Transverse colon (tissue), 4 donors: ENCODE measurements at regions not wholly inside any gene's neighbourhood (a gene's known extent, or its start where the extent isn't known, plus 50 kb on each side); places are given as distances from the start of the nearest gene placed in this dataset.
A peak's percentile ranks its signal among the peaks of the same experiment; 100 is the strongest.

Experiments used
- DNase-seq: peaks from one replicate; pipeline ENCODE4 v3.0.0-alpha.2; 2019
- H3K27ac ChIP-seq, 4 donors: fragments of 200-600 bp; sonication (generic); 2 replicates each; pipeline ENCODE4 v1.5.1; 2016 to 2018; ENCODE audit warnings: inconsistent platforms in 4 of 4
- H3K27me3 ChIP-seq: fragments of 200-600 bp; sonication (generic); 2 replicates; pipeline ENCODE4 v1.5.1; 2017; ENCODE audit warnings: inconsistent platforms
- H3K36me3 ChIP-seq, 4 donors: fragments of 200-600 bp; sonication (generic); 2 replicates each; pipeline ENCODE4 v1.5.1; 2017 to 2019; ENCODE audit warnings: inconsistent platforms in 4 of 4
- H3K4me1 ChIP-seq, 4 donors: fragments of 200-600 bp; sonication (generic); 2 replicates each; pipeline ENCODE4 v1.5.1; 2017 to 2020; ENCODE audit warnings: inconsistent platforms in 4 of 4
- H3K4me3 ChIP-seq, 4 donors: fragments of 200-600 bp; sonication (generic); 1 replicate in 1 of 4; 2 replicates in 3 of 4; pipeline versions ENCODE4 v1.5.1 to v1.6.1; 2017 to 2019; ENCODE audit warnings: inconsistent platforms in 4 of 4
- H3K9me3 ChIP-seq, 2 donors: fragments of 200-600 bp; sonication (generic); 2 replicates each; pipeline ENCODE4 v1.5.1; 2017 to 2019; ENCODE audit warnings: inconsistent platforms in 2 of 2
- EP300 ChIP-seq: sonication (generic); formaldehyde crosslinking; IDR thresholded peaks from one replicate; pipeline ENCODE4 v1.6.1; 2017; ENCODE audit warnings: antibody characterized with exemption, low read depth
- POLR2A ChIP-seq: fragments of 450-650 bp; IDR thresholded peaks from one replicate; pipeline ENCODE4 v1.6.1; 2016; ENCODE audit warnings: antibody characterized with exemption, mild to moderate bottlenecking, moderate library complexity
- POLR2AphosphoS5 ChIP-seq, 3 donors: sonication (generic); formaldehyde crosslinking; IDR thresholded peaks; one replicate each; pipeline ENCODE4 v1.6.1; 2016; ENCODE audit warnings: antibody characterized with exemption in 3 of 3
- WGBS, 2 donors: methylation state at CpG; one replicate each; pipeline ENCODE4 v1.1.5; 2018; ENCODE audit warnings: low coverage in 1 of 2; 5-methylcytosine and 5-hydroxymethylcytosine counted together
- in situ Hi-C, 4 donors: fragments of 200-750 bp; cut with MboI; loops; one replicate each; pipeline versions ENCODE4 v1.15.0 to v1.15.1; 2017; ENCODE audit warnings: low sequenced_read_pairs in 3 of 4, low pct_ligation_motif_present in 1 of 4, low pct_unique_long_range_greater_than_20kb in 1 of 4
- intact Hi-C: fragments of 100-400 bp; cut with DNase I; formaldehyde crosslinking; loops from one replicate; pipeline ENCODE4 v1.15.1; 2023; ENCODE audit warnings: low total_unique reads
- TF ChIP-seq, protein P1 (sequence below), 5 experiments: fragments of 200-600 bp in 3 of 5; fragments of 450-650 bp in 2 of 5; sonication (generic) in 3 of 5; IDR thresholded peaks; 1 replicate in 2 of 5; 2 replicates in 3 of 5; pipeline ENCODE4 v1.5.1; 2016 to 2017; ENCODE audit warnings: antibody characterized with exemption in 5 of 5, inconsistent platforms in 3 of 5, mild to moderate bottlenecking in 2 of 5, moderate library complexity in 1 of 5

DNA sequence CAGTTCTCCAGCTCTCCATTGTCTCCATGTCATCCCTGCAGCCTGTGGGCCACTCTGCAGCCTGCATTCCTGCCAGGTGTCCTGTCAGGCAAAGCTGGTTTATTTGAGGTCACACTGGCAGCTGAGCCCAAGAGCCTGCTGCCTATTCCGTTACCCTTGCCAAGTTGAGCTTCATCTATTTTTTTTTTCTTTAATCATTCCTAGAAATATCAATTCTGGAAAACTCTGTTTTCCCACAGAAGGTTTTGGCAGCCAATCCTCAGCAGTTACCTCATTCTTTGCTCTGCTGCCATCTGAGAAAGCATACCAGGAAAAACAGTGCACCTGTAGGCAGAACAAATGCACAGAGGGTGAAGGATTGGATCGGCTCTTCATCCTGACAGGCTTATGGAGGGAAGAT is 411.0 kb upstream of the ACVR2A start:
- Histone ChIP-seq H3K27ac (no peak overlapping the region), H3K4me1 (no peaks in the 10 kb centered on the region), H3K27me3 (no peaks in the 10 kb centered on the region), H3K36me3 (no peaks in the 10 kb centered on the region), H3K9me3 (no peaks in the 10 kb centered on the region), H3K4me3 (no peak overlapping the region)
- 59 to 63% methylated on average over 2 of the region's 2 CpGs for WGBS, 2 donors
- no peak for TF ChIP-seq EP300
- TF ChIP-seq, protein P1, sequence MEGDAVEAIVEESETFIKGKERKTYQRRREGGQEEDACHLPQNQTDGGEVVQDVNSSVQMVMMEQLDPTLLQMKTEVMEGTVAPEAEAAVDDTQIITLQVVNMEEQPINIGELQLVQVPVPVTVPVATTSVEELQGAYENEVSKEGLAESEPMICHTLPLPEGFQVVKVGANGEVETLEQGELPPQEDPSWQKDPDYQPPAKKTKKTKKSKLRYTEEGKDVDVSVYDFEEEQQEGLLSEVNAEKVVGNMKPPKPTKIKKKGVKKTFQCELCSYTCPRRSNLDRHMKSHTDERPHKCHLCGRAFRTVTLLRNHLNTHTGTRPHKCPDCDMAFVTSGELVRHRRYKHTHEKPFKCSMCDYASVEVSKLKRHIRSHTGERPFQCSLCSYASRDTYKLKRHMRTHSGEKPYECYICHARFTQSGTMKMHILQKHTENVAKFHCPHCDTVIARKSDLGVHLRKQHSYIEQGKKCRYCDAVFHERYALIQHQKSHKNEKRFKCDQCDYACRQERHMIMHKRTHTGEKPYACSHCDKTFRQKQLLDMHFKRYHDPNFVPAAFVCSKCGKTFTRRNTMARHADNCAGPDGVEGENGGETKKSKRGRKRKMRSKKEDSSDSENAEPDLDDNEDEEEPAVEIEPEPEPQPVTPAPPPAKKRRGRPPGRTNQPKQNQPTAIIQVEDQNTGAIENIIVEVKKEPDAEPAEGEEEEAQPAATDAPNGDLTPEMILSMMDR (IDR thresholded peaks at IDR 0.05) = no peak
- no peak for TF ChIP-seq POLR2AphosphoS5 (IDR thresholded peaks at IDR 0.05)
- TF ChIP-seq POLR2A = no peak
- in situ Hi-C loops (no loop called here), intact Hi-C loops (no loop called here)
- no peak for DNase-seq

DNA sequence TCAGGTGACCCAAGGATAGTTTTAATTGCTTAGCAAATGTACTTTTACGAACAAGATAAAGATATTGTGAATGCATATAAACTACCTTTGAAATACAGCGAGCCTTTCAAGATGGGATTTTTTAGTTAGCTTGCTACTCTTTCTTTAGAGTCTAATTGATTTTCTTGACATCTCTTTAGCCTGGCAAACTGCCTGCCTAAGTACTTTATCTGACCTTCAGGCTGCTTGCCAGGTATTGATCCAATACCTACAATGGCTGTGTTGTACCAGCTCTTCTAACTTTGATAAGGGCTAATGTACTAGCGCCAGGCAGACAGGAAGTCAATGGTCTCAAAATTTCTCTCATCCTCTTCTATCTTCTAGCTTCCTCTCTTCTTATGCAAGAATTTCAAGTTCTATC is 414.4 kb upstream of the ACVR2A start:
- WGBS, 2 donors = 54 to 56% methylated on average over 3 of the region's 3 CpGs
- no peaks in the 10 kb centered on the region for H3K27me3 ChIP-seq
- in situ Hi-C loops (no loop called here), intact Hi-C loops (no loop called here)
- no peak overlapping the region for H3K27ac ChIP-seq
- no peak overlapping the region for H3K4me3 ChIP-seq
- DNase-seq = no peak
- TF ChIP-seq EP300 = no peak
- no peak for TF ChIP-seq POLR2A
- no peak for TF ChIP-seq POLR2AphosphoS5 (IDR thresholded peaks at IDR 0.05)
- TF ChIP-seq, protein P1 (IDR thresholded peaks at IDR 0.05) = no peak
- peaks cover 0 to 8% (median 4%) of the 10 kb centered on the region in 4 donors for H3K4me1 ChIP-seq
- no peaks in the 10 kb centered on the region for H3K9me3 ChIP-seq
- H3K36me3 ChIP-seq = no peaks in the 10 kb centered on the region

DNA sequence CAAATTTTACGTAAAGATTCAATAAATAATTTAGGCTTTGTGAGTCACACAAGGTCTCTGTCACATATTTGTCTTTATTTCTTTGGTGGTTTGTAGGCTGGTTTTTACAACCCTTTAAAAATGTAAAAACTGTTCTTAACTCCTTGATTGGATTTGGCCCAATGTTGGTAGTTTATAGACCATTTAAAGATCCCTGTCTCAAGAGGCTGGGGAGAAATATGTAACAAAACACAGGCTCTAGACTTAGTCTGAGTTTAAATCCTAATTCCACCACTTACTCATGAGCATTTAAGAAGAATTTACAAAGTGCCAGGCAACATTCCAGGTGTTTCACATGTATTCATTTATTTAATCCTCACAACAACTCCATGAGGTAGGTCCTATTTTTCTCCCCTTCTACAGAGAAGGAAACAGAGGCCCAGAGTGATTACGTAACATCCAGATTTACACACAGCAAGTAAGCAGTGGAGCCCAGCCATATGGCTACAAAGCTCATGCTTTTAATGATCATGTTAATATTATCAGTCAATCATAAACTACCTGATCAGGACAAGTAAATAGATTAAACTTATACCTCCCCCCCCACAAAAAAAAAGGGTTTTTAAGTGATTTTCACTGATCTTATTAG is 416.6 kb upstream of the ACVR2A start:
- intact Hi-C loops = no loop called here
- 80 to 87% methylated on average over 2 of the region's 2 CpGs for WGBS, 2 donors
- Histone ChIP-seq H3K36me3 (no peaks in the 10 kb centered on the region), H3K27ac (no peak overlapping the region), H3K27me3 (no peaks in the 10 kb centered on the region), H3K9me3 (no peaks in the 10 kb centered on the region), H3K4me1 (peaks cover 0 to 16% (median 7%) of the 10 kb centered on the region in 4 donors), H3K4me3 (no peak overlapping the region)
- DNase-seq = no peak
- in situ Hi-C loops = no loop called here
- TF ChIP-seq, protein P1 (IDR thresholded peaks at IDR 0.05) = no peak
- TF ChIP-seq EP300 (no peak), POLR2AphosphoS5 (IDR thresholded peaks at IDR 0.05) (no peak), POLR2A (no peak)

DNA sequence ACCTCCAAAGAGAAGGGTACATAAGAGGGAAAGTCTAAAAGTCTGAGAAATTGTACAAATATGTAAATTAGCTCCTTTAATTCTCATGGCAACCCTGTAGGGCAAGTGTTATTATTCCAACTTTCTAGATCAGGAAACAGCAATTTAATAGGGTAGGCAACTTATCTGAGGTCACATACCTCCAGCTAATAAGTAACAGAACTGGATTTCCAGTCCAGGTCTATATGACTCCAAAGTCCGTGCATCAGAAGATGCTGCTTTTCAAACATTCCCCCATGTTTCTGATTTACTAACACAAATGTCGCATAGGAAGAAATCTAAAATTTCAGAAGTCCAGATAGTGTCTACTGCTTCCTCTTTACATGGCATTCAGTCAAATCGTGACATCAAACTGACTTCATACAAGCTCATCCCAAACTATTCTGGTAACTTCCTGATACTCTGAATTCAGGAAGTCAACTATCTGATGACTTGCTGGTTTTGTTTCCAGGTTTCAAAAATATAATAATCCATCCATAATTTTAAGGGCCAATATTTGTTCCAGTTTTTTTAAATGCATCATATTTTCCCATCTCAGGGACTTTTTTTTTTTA is 419.3 kb upstream of the ACVR2A start:
- H3K4me3 ChIP-seq = no peak overlapping the region
- no peaks in the 10 kb centered on the region for H3K27me3 ChIP-seq
- H3K4me1 ChIP-seq = peaks cover 0 to 16% (median 7%) of the 10 kb centered on the region in 4 donors
- intact Hi-C loops (no loop called here), in situ Hi-C loops (no loop called here)
- H3K36me3 ChIP-seq = no peaks in the 10 kb centered on the region
- WGBS, 2 donors = 20 to 49% methylated on average over 1 to 3 of the region's 3 CpGs
- no peaks in the 10 kb centered on the region for H3K9me3 ChIP-seq
- DNase-seq = no peak
- peak overlapping the region in 2 of 4 donors; percentile 27 to 50 for H3K27ac ChIP-seq
- TF ChIP-seq POLR2A (no peak), EP300 (no peak), POLR2AphosphoS5 (IDR thresholded peaks at IDR 0.05) (no peak)
- TF ChIP-seq, protein P1 (IDR thresholded peaks at IDR 0.05) = no peak
